ENCODE measurements at regions not wholly inside any gene's neighbourhood (a gene's known extent, or its start where the extent isn't known, plus 50 kb on each side); places are given as distances from the start of the nearest gene placed in this dataset.
"Not testable (repeated sequence)": the region's sequence is repeated elsewhere in the genome, so short reads cannot be mapped to it uniquely, and the experiment has no call there.

GRCh38 chr9:135192686-135193085, 105.2 kb downstream of the OLFM1 start:
- FAIRE-seq: no peak
- DNase-seq (ENCODE audit: low spot score in 2 of 2): no peak

- not testable (repeated sequence) for FAIRE-seq; DNase-seq (ENCODE audit: low spot score in 2 of 2)
Measured at GRCh38 chr9:135195975-135196374, 108.5 kb downstream of the OLFM1 start.

- FAIRE-seq (no peak), DNase-seq (ENCODE audit: low spot score in 2 of 2) (no peak)
Measured at GRCh38 chr9:135196474-135196873, 109.0 kb downstream of the OLFM1 start.

- no peak for DNase-seq (ENCODE audit: low spot score in 2 of 2)
- FAIRE-seq: no peak
Measured at GRCh38 chr9:135198144-135198543, 110.7 kb downstream of the OLFM1 start.

- DNase-seq (ENCODE audit: low spot score in 2 of 2): no peak
- FAIRE-seq: no peak
Measured at GRCh38 chr9:135198586-135199285, 111.3 kb downstream of the OLFM1 start.

- DNase-seq (ENCODE audit: low spot score in 2 of 2): no peak
Measured at GRCh38 chr9:135199489-135199888, 112.0 kb downstream of the OLFM1 start.

GRCh38 chr9:135201711-135202110, 114.2 kb downstream of the OLFM1 start:
- no peak for DNase-seq (ENCODE audit: low spot score in 2 of 2)
- no peak for FAIRE-seq

More at GRCh38 chr9:135199489-135199888, 112.0 kb downstream of the OLFM1 start:
- no peak for FAIRE-seq

- DNase-seq (ENCODE audit: low spot score in 2 of 2) (no peak), FAIRE-seq (no peak)
Measured at GRCh38 chr9:135204177-135204576, 116.7 kb downstream of the OLFM1 start.

GRCh38 chr9:135209136-135209535, 121.7 kb downstream of the OLFM1 start:
- FAIRE-seq (no peak), DNase-seq (ENCODE audit: low spot score in 2 of 2) (no peak)

GRCh38 chr9:135209852-135210251, 122.4 kb downstream of the OLFM1 start:
- DNase-seq (ENCODE audit: low spot score in 2 of 2): no peak

GRCh38 chr9:135210676-135211523, 123.4 kb downstream of the OLFM1 start:
- DNase-seq (ENCODE audit: low spot score in 2 of 2): no peak
- FAIRE-seq: no peak

More at GRCh38 chr9:135209852-135210251, 122.4 kb downstream of the OLFM1 start:
- FAIRE-seq: no peak

GRCh38 chr9:135211524-135211890, 124.0 kb downstream of the OLFM1 start:
- DNase-seq (ENCODE audit: low spot score in 2 of 2) (no peak), FAIRE-seq (no peak)

GRCh38 chr9:135212961-135213360, 125.5 kb downstream of the OLFM1 start:
- DNase-seq (ENCODE audit: low spot score in 2 of 2) (no peak), FAIRE-seq (no peak)

- no peak for DNase-seq (ENCODE audit: low spot score in 2 of 2)
Measured at GRCh38 chr9:135213566-135213965, 126.1 kb downstream of the OLFM1 start.

GRCh38 chr9:135214054-135214640, 126.7 kb downstream of the OLFM1 start:
- FAIRE-seq: no peak

More at GRCh38 chr9:135213566-135213965, 126.1 kb downstream of the OLFM1 start:
- FAIRE-seq: no peak

GRCh38 chr9:135214706-135215105, 127.2 kb downstream of the OLFM1 start:
- FAIRE-seq (no peak), DNase-seq (ENCODE audit: low spot score in 2 of 2) (no peak)

More at GRCh38 chr9:135214054-135214640, 126.7 kb downstream of the OLFM1 start:
- DNase-seq (ENCODE audit: low spot score in 2 of 2): no peak

- DNase-seq (ENCODE audit: low spot score in 2 of 2) (no peak), FAIRE-seq (no peak)
Measured at GRCh38 chr9:135215571-135216161, 128.2 kb downstream of the OLFM1 start.

GRCh38 chr9:135216236-135216635, 128.8 kb downstream of the OLFM1 start:
- DNase-seq (ENCODE audit: low spot score in 2 of 2) (no peak), FAIRE-seq (no peak)

GRCh38 chr9:135216791-135217441, 129.4 kb downstream of the OLFM1 start:
- FAIRE-seq: no peak
- DNase-seq (ENCODE audit: low spot score in 2 of 2): no peak

- DNase-seq (ENCODE audit: low spot score in 2 of 2) (no peak), FAIRE-seq (no peak)
Measured at GRCh38 chr9:135217836-135218235, 130.4 kb downstream of the OLFM1 start.
